HFFc6 (cell line): ENCODE measurements at regions not wholly inside any gene's neighbourhood (a gene's known extent, or its start where the extent isn't known, plus 50 kb on each side); places are given as distances from the start of the nearest gene placed in this dataset.

Experiments used
- DNase-seq: peaks from one replicate; pipeline ENCODE4 v3.0.0-alpha.2; 2018
- H3K27ac Mint-ChIP-seq: 2 replicates; pipeline ENCODE4 v1.8.0; 2020; ENCODE audit warnings: mild to moderate bottlenecking, mixed read lengths
- H3K27me3 Mint-ChIP-seq: 2 replicates; pipeline ENCODE4 v1.8.0; 2021; ENCODE audit warnings: mild to moderate bottlenecking, moderate library complexity, mixed read lengths; ENCODE audit not compliant: insufficient read depth
- H3K36me3 Mint-ChIP-seq: 2 replicates; pipeline ENCODE4 v1.8.0; 2021; ENCODE audit warnings: low read depth, mixed read lengths
- H3K4me1 Mint-ChIP-seq: 2 replicates; pipeline ENCODE4 v1.8.0; 2020; ENCODE audit warnings: low read depth, mixed read lengths
- H3K4me3 Mint-ChIP-seq: 2 replicates; pipeline ENCODE4 v1.8.0; 2020; ENCODE audit warnings: mild to moderate bottlenecking, moderate library complexity, mixed read lengths
- H3K9me3 Mint-ChIP-seq: 2 replicates; pipeline ENCODE4 v1.8.0; 2020; ENCODE audit warnings: mild to moderate bottlenecking, mixed read lengths
- CTCF ChIP-seq: fragments of 200-600 bp; sonication (generic); IDR thresholded peaks from 2 replicates; pipeline ENCODE4 v1.5.0; 2021; ENCODE audit warnings: antibody characterized with exemption, mild to moderate bottlenecking

GRCh38 chr18:32831781-32832180, 59.0 kb upstream of the KLHL14 start:
- no peak for TF ChIP-seq CTCF

DNA sequence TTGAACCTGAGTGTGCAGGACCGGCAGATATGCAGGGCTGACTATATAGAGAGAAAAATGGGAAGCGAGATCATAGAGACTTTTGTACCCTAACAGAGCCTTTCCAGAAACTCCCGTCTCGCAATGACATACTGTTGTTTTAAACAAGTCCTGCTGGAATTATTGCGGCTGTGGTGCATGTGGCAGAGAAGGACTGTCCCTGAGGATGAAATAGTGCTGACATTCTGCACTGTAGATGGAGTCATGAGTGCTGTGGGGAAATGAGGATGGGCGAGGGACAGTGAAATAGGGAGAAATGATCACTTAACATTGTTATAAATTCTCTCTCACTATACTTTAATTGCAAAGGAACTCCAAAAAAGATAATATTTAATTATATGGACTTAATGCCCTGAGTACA, 50.4 kb upstream of the KLHL14 start:
- H3K27me3 Mint-ChIP-seq: no peaks in the 10 kb centered on the region
- no peak for TF ChIP-seq CTCF
- no peak for DNase-seq
- no peaks in the 10 kb centered on the region for H3K36me3 Mint-ChIP-seq
- no peaks in the 10 kb centered on the region for H3K4me1 Mint-ChIP-seq
- no peak overlapping the region for H3K27ac Mint-ChIP-seq
- H3K9me3 Mint-ChIP-seq: peaks cover 38% of the 10 kb centered on the region
- H3K4me3 Mint-ChIP-seq: no peak overlapping the region

More at GRCh38 chr18:32831781-32832180, 59.0 kb upstream of the KLHL14 start:
- no peaks in the 10 kb centered on the region for H3K27me3 Mint-ChIP-seq
- DNase-seq: no peak
- no peaks in the 10 kb centered on the region for H3K4me1 Mint-ChIP-seq
- H3K27ac Mint-ChIP-seq: no peak overlapping the region
- peaks cover 10% of the 10 kb centered on the region for H3K36me3 Mint-ChIP-seq
- no peak overlapping the region for H3K4me3 Mint-ChIP-seq
- H3K9me3 Mint-ChIP-seq: peaks cover 72% of the 10 kb centered on the region
